ENCODE measurements at regions not wholly inside any gene's neighbourhood (a gene's known extent, or its start where the extent isn't known, plus 50 kb on each side); places are given as distances from the start of the nearest gene placed in this dataset.

DNA sequence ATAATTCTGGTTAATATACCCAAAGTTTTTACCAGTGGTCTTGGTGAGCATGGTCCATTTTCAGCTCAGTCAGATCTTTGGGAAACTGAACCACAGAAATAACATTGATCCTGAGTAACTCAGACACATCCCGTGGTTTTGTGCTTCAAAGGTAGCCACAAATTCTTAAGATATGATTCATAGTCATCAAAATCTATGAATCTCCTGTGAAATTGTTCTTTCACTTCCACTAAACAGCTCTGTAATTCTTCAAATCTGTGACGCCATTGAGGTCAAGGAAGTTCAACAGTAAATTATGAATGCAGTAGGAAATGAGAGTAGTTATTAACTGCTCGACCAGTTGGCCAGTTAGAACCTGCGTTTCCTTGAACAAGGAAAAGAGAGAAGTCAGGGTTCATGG is 147.3 kb downstream of the IRS1 start:
- TF ChIP-seq, protein P1, sequence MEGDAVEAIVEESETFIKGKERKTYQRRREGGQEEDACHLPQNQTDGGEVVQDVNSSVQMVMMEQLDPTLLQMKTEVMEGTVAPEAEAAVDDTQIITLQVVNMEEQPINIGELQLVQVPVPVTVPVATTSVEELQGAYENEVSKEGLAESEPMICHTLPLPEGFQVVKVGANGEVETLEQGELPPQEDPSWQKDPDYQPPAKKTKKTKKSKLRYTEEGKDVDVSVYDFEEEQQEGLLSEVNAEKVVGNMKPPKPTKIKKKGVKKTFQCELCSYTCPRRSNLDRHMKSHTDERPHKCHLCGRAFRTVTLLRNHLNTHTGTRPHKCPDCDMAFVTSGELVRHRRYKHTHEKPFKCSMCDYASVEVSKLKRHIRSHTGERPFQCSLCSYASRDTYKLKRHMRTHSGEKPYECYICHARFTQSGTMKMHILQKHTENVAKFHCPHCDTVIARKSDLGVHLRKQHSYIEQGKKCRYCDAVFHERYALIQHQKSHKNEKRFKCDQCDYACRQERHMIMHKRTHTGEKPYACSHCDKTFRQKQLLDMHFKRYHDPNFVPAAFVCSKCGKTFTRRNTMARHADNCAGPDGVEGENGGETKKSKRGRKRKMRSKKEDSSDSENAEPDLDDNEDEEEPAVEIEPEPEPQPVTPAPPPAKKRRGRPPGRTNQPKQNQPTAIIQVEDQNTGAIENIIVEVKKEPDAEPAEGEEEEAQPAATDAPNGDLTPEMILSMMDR (IDR thresholded peaks at IDR 0.05; ENCODE audit: insufficient read depth, low read length, poor library complexity, severe bottlenecking): no peak
- no peaks in the 10 kb centered on the region for H3K36me3 ChIP-seq (ENCODE audit: control insufficient read depth, insufficient read depth, low read length)
- no peak overlapping the region for H3K4me3 ChIP-seq (ENCODE audit: low read depth, low read length)
- H3K27me3 ChIP-seq (ENCODE audit: control insufficient read depth, insufficient read depth, low read length): no peaks in the 10 kb centered on the region
- peak; percentile 90 for DNase-seq (ENCODE audit: low read depth)

DNA sequence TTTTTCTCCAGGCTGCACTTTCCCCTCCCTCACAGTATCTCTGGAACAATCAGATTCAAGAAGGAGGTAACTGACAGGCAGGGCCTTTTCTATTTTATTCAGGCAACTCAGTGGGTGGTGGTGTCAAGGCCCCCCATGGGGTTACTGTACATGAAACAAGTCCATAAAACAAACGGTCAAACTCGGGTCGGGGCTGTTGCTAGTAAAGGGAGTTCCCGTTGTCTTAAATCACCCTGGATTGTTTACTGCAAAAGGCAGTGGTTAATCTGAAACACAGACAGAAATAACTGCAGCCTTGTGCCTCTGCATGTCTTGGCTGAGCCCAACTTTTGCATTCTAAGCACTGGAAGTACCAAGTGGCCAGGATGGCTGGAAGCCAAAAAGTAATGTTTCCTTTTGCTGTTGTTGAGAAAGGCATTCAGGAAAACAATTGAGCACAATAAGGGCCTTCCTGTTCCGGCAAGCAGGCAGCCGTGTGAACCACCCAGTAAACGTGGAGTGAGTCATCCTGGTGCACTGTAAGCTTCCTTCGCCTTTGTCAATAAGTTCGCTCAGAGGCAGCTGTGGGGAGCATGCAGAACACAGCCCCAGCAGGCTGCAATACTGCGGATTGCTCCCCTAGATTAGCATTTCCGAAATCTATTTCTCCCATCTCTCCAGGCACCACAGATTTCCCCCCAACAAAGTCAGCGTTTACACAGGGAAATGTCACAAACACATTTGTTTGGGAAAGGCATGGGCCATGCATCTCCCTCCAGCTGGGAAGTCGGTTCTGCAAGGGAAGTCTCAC is 149.6 kb downstream of the IRS1 start:
- no peaks in the 10 kb centered on the region for H3K36me3 ChIP-seq (ENCODE audit: control insufficient read depth, insufficient read depth, low read length)
- TF ChIP-seq, protein P1 (IDR thresholded peaks at IDR 0.05; ENCODE audit: insufficient read depth, low read length, poor library complexity, severe bottlenecking): no peak
- H3K4me3 ChIP-seq (ENCODE audit: low read depth, low read length): no peak overlapping the region
- peak; percentile 97 for DNase-seq (ENCODE audit: low read depth)
- no peaks in the 10 kb centered on the region for H3K27me3 ChIP-seq (ENCODE audit: control insufficient read depth, insufficient read depth, low read length)

DNA sequence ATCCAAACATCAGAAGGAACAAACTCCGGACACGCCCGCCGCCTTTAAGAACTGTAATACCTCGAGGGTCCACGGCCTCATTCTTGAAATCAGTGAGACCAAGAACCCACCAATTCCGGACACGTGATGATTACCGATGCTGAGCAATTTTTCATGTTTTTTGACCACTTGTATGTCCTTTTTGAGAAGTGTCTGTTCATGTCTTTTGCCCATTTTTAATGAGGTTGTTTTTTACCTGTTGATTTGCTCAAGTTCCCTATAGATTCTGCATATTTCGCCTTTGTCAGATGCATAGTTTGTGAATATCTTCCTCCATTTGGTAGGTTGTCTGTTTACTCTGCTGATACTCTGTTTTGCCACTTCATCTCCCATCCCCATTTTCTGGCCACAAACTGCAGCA is 150.4 kb downstream of the IRS1 start:
- H3K27me3 ChIP-seq (ENCODE audit: control insufficient read depth, insufficient read depth, low read length): no peaks in the 10 kb centered on the region
- TF ChIP-seq, protein P1 (IDR thresholded peaks at IDR 0.05; ENCODE audit: insufficient read depth, low read length, poor library complexity, severe bottlenecking): no peak
- no peaks in the 10 kb centered on the region for H3K36me3 ChIP-seq (ENCODE audit: control insufficient read depth, insufficient read depth, low read length)
- H3K4me3 ChIP-seq (ENCODE audit: low read depth, low read length): no peak overlapping the region
- no peak for DNase-seq (ENCODE audit: low read depth)

DNA sequence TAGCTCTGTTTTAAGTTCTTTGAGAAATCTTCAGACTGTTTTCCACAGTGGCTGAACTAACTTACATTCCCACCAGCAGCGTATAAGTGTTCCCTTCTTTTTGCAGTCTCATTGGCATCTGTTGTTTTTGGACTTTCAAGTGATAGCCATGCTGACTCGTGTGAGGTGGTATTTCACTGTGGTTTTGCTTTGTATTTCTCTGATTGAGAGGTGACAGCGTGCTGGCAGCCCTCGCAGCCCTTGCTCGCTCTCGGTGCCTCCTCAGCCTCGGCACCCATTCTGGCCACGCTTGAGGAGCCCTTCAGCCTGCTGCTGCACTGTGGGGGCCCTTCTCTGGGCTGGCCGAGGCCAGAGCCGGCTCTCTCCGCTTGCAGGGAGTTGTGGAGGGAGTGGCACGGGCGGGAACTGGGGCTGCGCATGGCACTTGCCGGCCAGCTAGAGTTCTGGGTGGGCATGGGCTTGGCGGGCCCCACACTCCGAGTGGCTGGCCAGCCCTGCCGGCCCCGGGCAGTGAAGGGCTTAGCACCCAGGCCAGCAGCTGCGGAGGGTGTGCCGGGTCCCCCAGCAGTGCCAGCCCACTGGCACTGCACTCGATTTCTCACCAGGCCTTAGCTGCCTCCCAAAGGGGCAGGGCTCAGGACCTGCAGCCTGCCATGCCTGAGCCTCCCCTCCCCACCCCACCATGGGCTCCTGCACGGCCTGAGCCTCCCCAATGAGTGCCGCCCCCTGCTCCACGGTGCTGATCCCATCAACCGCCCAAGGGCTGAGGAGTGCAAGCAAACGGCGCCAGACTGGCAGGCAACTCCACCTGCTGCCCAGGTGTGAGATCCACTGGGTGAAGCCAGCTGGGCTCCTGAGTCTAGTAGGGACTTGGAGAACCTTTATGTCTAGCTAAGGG is 151.8 kb downstream of the IRS1 start:
- no peak for DNase-seq (ENCODE audit: low read depth)
- TF ChIP-seq, protein P1 (IDR thresholded peaks at IDR 0.05; ENCODE audit: insufficient read depth, low read length, poor library complexity, severe bottlenecking): no peak
- Histone ChIP-seq H3K27me3 (ENCODE audit: control insufficient read depth, insufficient read depth, low read length) (no peaks in the 10 kb centered on the region), H3K36me3 (ENCODE audit: control insufficient read depth, insufficient read depth, low read length) (no peaks in the 10 kb centered on the region), H3K4me3 (ENCODE audit: low read depth, low read length) (no peak overlapping the region)

DNA sequence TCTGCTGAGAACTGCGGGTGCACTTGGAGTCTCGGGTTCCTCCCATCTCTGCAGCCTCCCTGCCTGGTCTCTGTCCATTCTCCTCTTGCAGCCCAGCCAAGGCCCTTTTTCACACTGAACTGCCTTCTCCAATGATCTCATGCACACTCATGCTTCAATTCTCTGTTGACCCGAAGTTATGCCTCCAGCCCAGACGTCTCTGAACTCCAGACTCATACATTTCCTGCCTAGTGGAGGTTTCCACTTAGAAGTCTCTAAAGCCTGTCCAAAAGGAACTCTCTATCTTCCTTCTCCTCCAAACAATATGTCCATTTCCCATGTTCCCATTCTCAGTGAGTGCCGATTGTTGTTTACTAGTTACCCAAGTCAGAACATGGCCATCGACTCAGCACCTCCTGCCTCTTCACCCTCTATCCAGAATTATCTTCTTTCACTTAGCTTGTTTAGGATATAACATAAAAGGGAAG is 155.2 kb downstream of the IRS1 start:
- no peaks in the 10 kb centered on the region for H3K27me3 ChIP-seq (ENCODE audit: control insufficient read depth, insufficient read depth, low read length)
- TF ChIP-seq, protein P1 (IDR thresholded peaks at IDR 0.05; ENCODE audit: insufficient read depth, low read length, poor library complexity, severe bottlenecking): no peak
- DNase-seq (ENCODE audit: low read depth): no peak
- no peaks in the 10 kb centered on the region for H3K36me3 ChIP-seq (ENCODE audit: control insufficient read depth, insufficient read depth, low read length)
- H3K4me3 ChIP-seq (ENCODE audit: low read depth, low read length): no peak overlapping the region

All from kidney epithelial cell (primary cell).